ENCODE measurements at regions not wholly inside any gene's neighbourhood (a gene's known extent, or its start where the extent isn't known, plus 50 kb on each side); places are given as distances from the start of the nearest gene placed in this dataset.

DNA sequence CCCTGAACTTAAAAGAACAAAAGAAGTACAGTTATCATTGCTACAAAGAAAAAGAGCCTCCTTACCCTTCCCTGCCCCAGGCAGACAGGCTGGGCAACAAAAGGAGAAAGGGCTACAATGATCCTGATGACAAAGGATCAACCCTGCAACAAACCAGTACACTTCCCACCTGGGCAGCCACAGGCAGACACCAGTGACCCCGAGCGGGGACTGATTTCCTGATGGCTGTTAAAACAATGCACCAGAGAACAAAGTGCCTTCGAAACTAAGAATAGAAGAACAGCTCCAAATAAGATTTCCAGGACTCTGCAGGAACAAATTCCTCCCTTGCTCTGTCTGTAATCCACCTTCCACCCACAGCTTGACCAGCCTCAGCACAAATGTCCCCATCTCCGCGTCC lies 106.3 kb upstream of the ARHGEF3 start:
- H3K27ac ChIP-seq, result no peak overlapping the region
- TF ChIP-seq, protein P1, sequence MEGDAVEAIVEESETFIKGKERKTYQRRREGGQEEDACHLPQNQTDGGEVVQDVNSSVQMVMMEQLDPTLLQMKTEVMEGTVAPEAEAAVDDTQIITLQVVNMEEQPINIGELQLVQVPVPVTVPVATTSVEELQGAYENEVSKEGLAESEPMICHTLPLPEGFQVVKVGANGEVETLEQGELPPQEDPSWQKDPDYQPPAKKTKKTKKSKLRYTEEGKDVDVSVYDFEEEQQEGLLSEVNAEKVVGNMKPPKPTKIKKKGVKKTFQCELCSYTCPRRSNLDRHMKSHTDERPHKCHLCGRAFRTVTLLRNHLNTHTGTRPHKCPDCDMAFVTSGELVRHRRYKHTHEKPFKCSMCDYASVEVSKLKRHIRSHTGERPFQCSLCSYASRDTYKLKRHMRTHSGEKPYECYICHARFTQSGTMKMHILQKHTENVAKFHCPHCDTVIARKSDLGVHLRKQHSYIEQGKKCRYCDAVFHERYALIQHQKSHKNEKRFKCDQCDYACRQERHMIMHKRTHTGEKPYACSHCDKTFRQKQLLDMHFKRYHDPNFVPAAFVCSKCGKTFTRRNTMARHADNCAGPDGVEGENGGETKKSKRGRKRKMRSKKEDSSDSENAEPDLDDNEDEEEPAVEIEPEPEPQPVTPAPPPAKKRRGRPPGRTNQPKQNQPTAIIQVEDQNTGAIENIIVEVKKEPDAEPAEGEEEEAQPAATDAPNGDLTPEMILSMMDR (IDR thresholded peaks at IDR 0.05), result no peak
- TF ChIP-seq ZFX (IDR thresholded peaks at IDR 0.05; ENCODE audit: borderline replicate concordance), result no peak

DNA sequence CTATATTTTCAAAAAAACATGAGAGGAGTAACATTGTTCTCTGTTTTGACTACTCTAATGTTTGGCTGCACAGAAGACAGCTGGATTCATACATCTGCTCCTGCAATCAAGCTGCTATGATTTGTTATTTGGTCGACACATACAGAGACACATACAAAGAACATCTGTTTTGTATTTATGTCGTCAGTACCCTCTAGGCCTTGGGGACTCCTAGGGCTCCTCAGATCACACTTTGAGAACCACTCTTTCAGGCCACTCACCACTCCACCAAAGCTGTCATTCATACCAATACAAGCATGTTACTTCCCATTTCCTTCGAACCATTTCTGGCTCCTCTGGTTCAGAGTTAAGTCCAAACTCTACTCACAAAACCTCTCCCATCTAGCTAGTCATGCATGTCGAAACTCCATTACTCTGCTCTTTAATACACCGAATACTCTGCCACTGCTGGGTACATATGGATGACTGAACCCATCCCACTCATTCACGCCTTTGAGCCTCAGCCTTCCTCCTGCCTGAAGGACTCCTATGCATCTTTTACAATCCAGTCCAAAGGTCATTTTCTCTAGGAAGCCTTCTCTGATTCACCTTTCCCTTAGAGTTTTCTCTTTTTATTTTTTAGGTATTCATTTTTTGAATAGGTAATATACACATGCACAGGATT lies 102.9 kb upstream of the ARHGEF3 start:
- TF ChIP-seq ZFX (IDR thresholded peaks at IDR 0.05; ENCODE audit: borderline replicate concordance), result no peak
- TF ChIP-seq, protein P1 (IDR thresholded peaks at IDR 0.05), result no peak
- no peak overlapping the region for H3K27ac ChIP-seq

DNA sequence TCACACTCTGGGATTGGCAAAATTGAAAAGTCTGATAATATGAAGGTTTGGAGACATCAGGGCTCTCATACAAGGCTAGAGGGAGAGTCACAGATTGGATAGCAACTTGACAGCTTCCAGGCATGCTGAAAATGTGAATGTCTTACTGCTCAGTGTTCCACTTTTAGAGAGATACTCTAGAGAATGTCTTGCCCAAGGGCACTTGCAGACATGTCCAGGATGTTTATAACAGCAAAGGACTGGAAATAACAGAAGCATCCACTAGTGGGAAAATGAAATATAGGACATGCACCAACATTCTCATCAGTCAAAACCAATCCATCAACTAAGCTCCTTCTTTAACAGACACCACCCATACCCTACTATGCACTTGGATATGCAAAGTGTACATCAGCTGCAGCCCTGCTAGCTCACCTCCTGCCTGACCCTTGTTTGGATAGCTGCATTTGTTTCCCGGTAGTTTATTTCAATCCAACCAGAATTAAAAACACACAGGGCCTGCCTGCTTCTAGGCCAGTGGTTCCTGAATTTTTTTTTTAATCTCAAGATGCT lies 101.6 kb upstream of the ARHGEF3 start:
- TF ChIP-seq, protein P1 (IDR thresholded peaks at IDR 0.05), result no peak
- no peak for TF ChIP-seq ZFX (IDR thresholded peaks at IDR 0.05; ENCODE audit: borderline replicate concordance)
- no peak overlapping the region for H3K27ac ChIP-seq

DNA sequence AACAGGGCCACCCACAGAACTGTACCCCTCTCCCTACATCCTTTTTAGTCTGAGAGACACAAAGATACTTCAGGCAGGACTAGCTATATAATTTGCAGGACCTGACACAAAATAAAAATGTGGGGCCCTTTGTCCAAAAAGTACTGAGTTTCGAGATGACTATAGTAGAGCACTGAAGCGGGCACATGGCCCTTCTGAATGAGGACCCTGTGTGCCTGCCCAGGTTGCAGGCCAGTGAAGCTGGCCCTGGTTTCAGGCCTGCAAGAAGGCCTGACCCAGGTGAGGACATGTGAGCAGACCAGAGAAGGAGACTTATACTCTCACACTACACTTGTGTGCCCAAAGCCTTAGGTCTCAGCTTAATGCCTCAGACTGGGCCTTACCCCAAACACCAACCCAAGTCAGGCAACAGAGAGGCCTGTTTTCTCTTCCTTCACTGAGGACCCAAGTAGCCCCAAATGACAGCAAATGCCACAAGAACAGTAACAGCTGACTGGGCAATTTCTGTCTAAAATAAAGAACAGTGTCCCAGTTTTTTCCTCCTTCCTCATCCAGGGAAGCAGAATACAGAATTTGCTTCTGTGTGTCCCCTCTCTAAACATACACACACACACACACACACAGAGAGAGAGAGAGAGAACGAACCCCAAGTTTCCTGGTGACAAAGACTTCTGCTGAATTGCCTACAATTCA lies 100.9 kb upstream of the ARHGEF3 start:
- TF ChIP-seq, protein P1 (IDR thresholded peaks at IDR 0.05), result no peak
- no peak for TF ChIP-seq ZFX (IDR thresholded peaks at IDR 0.05; ENCODE audit: borderline replicate concordance)
- no peak overlapping the region for H3K27ac ChIP-seq

DNA sequence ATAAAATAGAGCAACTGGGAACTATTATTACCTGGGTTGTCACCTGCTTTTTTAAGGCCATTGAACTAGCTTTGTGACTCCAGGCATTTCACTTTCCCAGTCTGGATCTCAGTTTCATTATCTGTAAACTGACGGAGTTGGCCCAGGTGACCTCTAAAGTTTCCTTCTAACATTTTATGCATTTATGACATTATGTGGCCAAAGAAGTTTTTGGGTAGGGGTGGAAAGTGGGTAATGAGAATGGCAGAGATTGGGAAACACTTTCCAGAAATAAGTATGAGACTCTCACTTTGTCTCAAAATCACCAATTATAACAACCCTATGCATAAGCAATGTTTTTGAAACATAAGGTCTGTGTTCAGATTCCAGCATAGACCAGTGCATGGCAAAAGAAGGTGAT lies 99.1 kb upstream of the ARHGEF3 start:
- no peak overlapping the region for H3K27ac ChIP-seq
- TF ChIP-seq, protein P1 (IDR thresholded peaks at IDR 0.05), result no peak
- no peak for TF ChIP-seq ZFX (IDR thresholded peaks at IDR 0.05; ENCODE audit: borderline replicate concordance)

GRCh38 chr3:56899851-56900250 lies 98.1 kb upstream of the ARHGEF3 start:
- TF ChIP-seq ZFX (IDR thresholded peaks at IDR 0.05; ENCODE audit: borderline replicate concordance), result no peak
- TF ChIP-seq, protein P1 (IDR thresholded peaks at IDR 0.05), result no peak
- no peak overlapping the region for H3K27ac ChIP-seq

GRCh38 chr3:56899078-56899477 lies 97.3 kb upstream of the ARHGEF3 start:
- TF ChIP-seq, protein P1 (IDR thresholded peaks at IDR 0.05), result no peak
- no peak for TF ChIP-seq ZFX (IDR thresholded peaks at IDR 0.05; ENCODE audit: borderline replicate concordance)

More at GRCh38 chr3:56899078-56899477, 97.3 kb upstream of the ARHGEF3 start:
- no peak overlapping the region for H3K27ac ChIP-seq

Measured in 22Rv1 (cell line).